OCI-LY3 (cell line): ENCODE measurements at regions not wholly inside any gene's neighbourhood (a gene's known extent, or its start where the extent isn't known, plus 50 kb on each side); places are given as distances from the start of the nearest gene placed in this dataset.

Experiments
- H2AFZ ChIP-seq: fragments of 200-600, 300-600 bp; shearing (Covaris generic); 2 replicates; pipeline ENCODE4 v1.6.0; 2014; ENCODE audit warnings: antibody characterized with exemption, low read depth, low read length
- H3K27ac ChIP-seq: fragments of 200-600, 300-600 bp; sonication (generic); 2 replicates; pipeline ENCODE4 v1.5.1; 2014; ENCODE audit warnings: mild to moderate bottlenecking, low read length, moderate library complexity, mixed read lengths
- H3K27me3 ChIP-seq: fragments of 200-600, 300-600 bp; sonication (generic); 2 replicates; pipeline ENCODE4 v1.6.1; 2014; ENCODE audit warnings: low read depth, low read length, mixed read lengths
- H3K36me3 ChIP-seq: fragments of 200-600, 300-600 bp; sonication (generic); replicated peaks from 2 replicates; pipeline ENCODE3; 2014; ENCODE audit warnings: low read depth, low read length, mixed read lengths
- H3K4me1 ChIP-seq: fragments of 300-600, 200-600 bp; sonication (generic); 2 replicates; pipeline ENCODE4 v1.6.1; 2014; ENCODE audit warnings: low read length, mixed read lengths
- H3K4me2 ChIP-seq: fragments of 200-600, 300-600 bp; sonication (generic); 2 replicates; pipeline ENCODE4 v1.6.1; 2014; ENCODE audit warnings: low read length, mixed read lengths
- H3K4me3 ChIP-seq: fragments of 300-600, 200-600 bp; sonication (generic); 2 replicates; pipeline ENCODE4 v1.5.1; 2014; ENCODE audit warnings: antibody characterized with exemption, mild to moderate bottlenecking, low read length, moderate library complexity
- H3K79me2 ChIP-seq: fragments of 300-600, 200-600 bp; shearing (Covaris generic); 2 replicates; pipeline ENCODE4 v1.6.1; 2014; ENCODE audit warnings: mild to moderate bottlenecking, low read length, mixed read lengths
- H3K9ac ChIP-seq: fragments of 300-600, 200-600 bp; shearing (Covaris generic); 2 replicates; pipeline ENCODE4 v1.6.0; 2014; ENCODE audit warnings: mild to moderate bottlenecking, low read length, moderate library complexity
- H3K9me3 ChIP-seq: fragments of 200-600, 300-600 bp; shearing (Covaris generic); 2 replicates; pipeline ENCODE4 v1.6.1; 2014; ENCODE audit warnings: low read length, mixed read lengths; ENCODE audit not compliant: insufficient read depth
- H4K20me1 ChIP-seq: fragments of 200-600, 300-600 bp; sonication (generic); 2 replicates; pipeline ENCODE4 v1.6.1; 2016; ENCODE audit warnings: low read length, mixed read lengths; ENCODE audit not compliant: insufficient read depth
- CTCF ChIP-seq: fragments of 200-600, 300-600 bp; sonication (generic); IDR thresholded peaks from 2 replicates; pipeline ENCODE4 v1.5.1; 2014; ENCODE audit warnings: antibody characterized with exemption, low read length, low read depth
- EZH2phosphoT487 ChIP-seq: fragments of 200-600 bp; shearing (Covaris generic); IDR thresholded peaks from 2 replicates; pipeline ENCODE4 v1.6.1; 2018; ENCODE audit warnings: antibody characterized with exemption, mixed run types, low read depth

GRCh38 chr7:91759205-91759863 lies 121.2 kb downstream of the MTERF1 start:
- no peak overlapping the region for H3K9ac ChIP-seq

GRCh38 chr7:91767820-91768219 lies 112.7 kb downstream of the MTERF1 start:
- H3K4me2 ChIP-seq = no peak overlapping the region
- no peak overlapping the region for H3K27ac ChIP-seq
- TF ChIP-seq EZH2phosphoT487 (no peak), CTCF (no peak)
- H3K79me2 ChIP-seq = no peaks in the 10 kb centered on the region
- H4K20me1 ChIP-seq = no peaks in the 10 kb centered on the region
- no peaks in the 10 kb centered on the region for H3K9me3 ChIP-seq
- no peak overlapping the region for H3K9ac ChIP-seq
- no peak overlapping the region for H2AFZ ChIP-seq
- H3K4me1 ChIP-seq = no peaks in the 10 kb centered on the region
- no peaks in the 10 kb centered on the region for H3K27me3 ChIP-seq
- H3K4me3 ChIP-seq = no peak overlapping the region
- H3K36me3 ChIP-seq = no peaks in the 10 kb centered on the region

More at GRCh38 chr7:91759205-91759863, 121.2 kb downstream of the MTERF1 start:
- H3K27ac ChIP-seq = no peak overlapping the region
- no peaks in the 10 kb centered on the region for H3K9me3 ChIP-seq
- no peaks in the 10 kb centered on the region for H4K20me1 ChIP-seq
- no peaks in the 10 kb centered on the region for H3K4me1 ChIP-seq
- no peak overlapping the region for H2AFZ ChIP-seq
- H3K36me3 ChIP-seq = no peaks in the 10 kb centered on the region
- no peaks in the 10 kb centered on the region for H3K27me3 ChIP-seq
- TF ChIP-seq CTCF = no peak
- TF ChIP-seq EZH2phosphoT487 = no peak
- H3K79me2 ChIP-seq = no peaks in the 10 kb centered on the region
- no peak overlapping the region for H3K4me3 ChIP-seq
- H3K4me2 ChIP-seq = no peak overlapping the region

- Histone ChIP-seq H4K20me1 (no peaks in the 10 kb centered on the region), H2AFZ (no peak overlapping the region), H3K27me3 (no peaks in the 10 kb centered on the region), H3K79me2 (no peaks in the 10 kb centered on the region), H3K4me3 (no peak overlapping the region), H3K4me2 (no peak overlapping the region), H3K9me3 (no peaks in the 10 kb centered on the region), H3K27ac (no peak overlapping the region), H3K4me1 (no peaks in the 10 kb centered on the region), H3K9ac (no peak overlapping the region), H3K36me3 (no peaks in the 10 kb centered on the region)
- TF ChIP-seq EZH2phosphoT487 (no peak), CTCF (no peak)
These were observed 109.1 kb downstream of the MTERF1 start for GRCh38 chr7:91771394-91771793.

GRCh38 chr7:91771921-91772815 lies 108.3 kb downstream of the MTERF1 start:
- Histone ChIP-seq H3K36me3 (no peaks in the 10 kb centered on the region), H3K27ac (no peak overlapping the region), H4K20me1 (no peaks in the 10 kb centered on the region), H3K4me2 (no peak overlapping the region), H3K79me2 (no peaks in the 10 kb centered on the region), H2AFZ (no peak overlapping the region), H3K9ac (no peak overlapping the region), H3K27me3 (peaks cover under 1% of the 10 kb centered on the region), H3K4me3 (no peak overlapping the region), H3K9me3 (no peaks in the 10 kb centered on the region), H3K4me1 (no peaks in the 10 kb centered on the region)
- no peak for TF ChIP-seq CTCF
- TF ChIP-seq EZH2phosphoT487 = no peak
